A549 (cell line): ENCODE measurements at regions not wholly inside any gene's neighbourhood (a gene's known extent, or its start where the extent isn't known, plus 50 kb on each side); places are given as distances from the start of the nearest gene placed in this dataset.

ENCODE experiments used
- ATAC-seq, 2 experiments: fragments of 200-7000 bp in 1 of 2; fragments of >200 bp in 1 of 2; cut with Nextera tagmentation in 1 of 2; cut with Tn5 transposase in 1 of 2; 3 replicates each; pipeline versions ENCODE4 v1.8.0 to v1.9.1; 2018 to 2020; ENCODE audit warnings: mild to moderate bottlenecking in 1 of 2, moderate library complexity in 1 of 2
- CTCF ChIA-PET: fragments of 300-600 bp; sonication (Branson Sonifier 250); formaldehyde crosslinking; extraction: SDS; loops from one replicate; lab custom pipeline; 2021; ENCODE audit warnings: antibody characterized with exemption, inconsistent platforms; lab: Yijun Ruan, JAX
- POLR2A ChIA-PET: fragments of 350-600 bp; formaldehyde crosslinking; extraction: SDS; loops from one replicate; lab custom pipeline; 2021; ENCODE audit warnings: antibody characterized with exemption, inconsistent platforms; lab: Yijun Ruan, JAX
- DNase-seq, 2 experiments: peaks; one replicate each; pipeline versions ENCODE4 v3.0.0 to v3.0.0-alpha.2; 2011 to 2016; ENCODE audit warnings: low read depth in 1 of 2, low spot score in 1 of 2
- FAIRE-seq: peaks from 2 replicates; lab custom pipeline; 2011; peaks lifted over from hg19 to GRCh38; lab: Jason Lieb, UNC
- H3K27ac ChIP-seq, 2 experiments: fragments of >200 bp; sonication (Bioruptor Twin); formaldehyde crosslinking; 3 replicates each; pipeline ENCODE4 v1.5.1; 2016 to 2017
- H3K4me1 ChIP-seq: fragments of >200 bp; sonication (Bioruptor Twin); formaldehyde crosslinking; 3 replicates; pipeline ENCODE4 v1.6.1; 2016
- H3K4me2 ChIP-seq: fragments of >200 bp; sonication (Bioruptor Twin); formaldehyde crosslinking; 3 replicates; pipeline ENCODE4 v1.6.1; 2016
- H3K4me3 ChIP-seq: fragments of >200 bp; sonication (Bioruptor Twin); formaldehyde crosslinking; 3 replicates; pipeline ENCODE4 v1.5.1; 2016
- H3K9me3 ChIP-seq: fragments of >200 bp; sonication (Bioruptor Twin); formaldehyde crosslinking; 3 replicates; pipeline ENCODE4 v1.6.1; 2016
- CBX2 ChIP-seq: fragments of 200-600 bp; sonication (generic); IDR thresholded peaks from 2 replicates; pipeline ENCODE4 v1.6.1; 2016; ENCODE audit warnings: low read depth, mild to moderate bottlenecking, borderline replicate concordance
- CBX8 ChIP-seq: fragments of 200-600 bp; sonication (generic); IDR thresholded peaks from 2 replicates; pipeline ENCODE4 v1.6.1; 2016
- CEBPB ChIP-seq, 2 experiments: fragments of >200 bp in 1 of 2; sonication (Bioruptor Twin) in 1 of 2; formaldehyde crosslinking in 1 of 2; IDR thresholded peaks; 2 replicates each; pipeline ENCODE4 v1.6.1; 2012 to 2016
- CHD4 ChIP-seq: fragments of 200-600 bp; sonication (generic); IDR thresholded peaks from 2 replicates; pipeline ENCODE4 v1.6.1; 2016; ENCODE audit warnings: antibody characterized with exemption, mild to moderate bottlenecking, borderline replicate concordance
- EHF ChIP-seq: fragments of 250-450 bp; sonication (Bioruptor Pico); IDR thresholded peaks from 2 replicates; pipeline ENCODE4 v1.5.0; 2020; ENCODE audit warnings: mild to moderate bottlenecking
- FOXS1 ChIP-seq: fragments of 250-450 bp; sonication (Bioruptor Pico); IDR thresholded peaks from 2 replicates; pipeline ENCODE4 v1.5.0; 2020; ENCODE audit warnings: mild to moderate bottlenecking, moderate library complexity
- HOXB5 ChIP-seq: fragments of 250-450 bp; sonication (Bioruptor Pico); IDR thresholded peaks from 2 replicates; pipeline ENCODE4 v1.5.0; 2020; ENCODE audit warnings: mild to moderate bottlenecking, moderate library complexity
- MAFK ChIP-seq: fragments of 450-650 bp; IDR thresholded peaks from 2 replicates; pipeline ENCODE4 v1.6.1; 2014; ENCODE audit not compliant: partially characterized antibody
- MAZ ChIP-seq: fragments of 150-350 bp; IDR thresholded peaks from 2 replicates; pipeline ENCODE4 v1.6.1; 2014; ENCODE audit warnings: antibody characterized with exemption, low read depth, low read length, borderline replicate concordance
- NR3C1 ChIP-seq: fragments of >200 bp; sonication (Bioruptor Twin); formaldehyde crosslinking; IDR thresholded peaks from 3 replicates; pipeline ENCODE4 v1.6.1; 2017
- PHF8 ChIP-seq: fragments of 200-600 bp; sonication (generic); IDR thresholded peaks from 2 replicates; pipeline ENCODE4 v1.6.1; 2016; ENCODE audit warnings: low read depth, mild to moderate bottlenecking, antibody characterized with exemption, moderate library complexity, borderline replicate concordance
- POLR2A ChIP-seq: IDR thresholded peaks from 2 replicates; pipeline ENCODE4 v1.6.1; 2012; ENCODE audit warnings: mild to moderate bottlenecking, low read length
- RFX5 ChIP-seq: fragments of 450-650 bp; IDR thresholded peaks from 2 replicates; pipeline ENCODE4 v1.7.1; 2014; ENCODE audit warnings: antibody characterized with exemption, mild to moderate bottlenecking, moderate library complexity
- SMC3 ChIP-seq: fragments of >200 bp; sonication (Bioruptor Twin); formaldehyde crosslinking; IDR thresholded peaks from 3 replicates; pipeline ENCODE4 v1.6.1; 2018; ENCODE audit warnings: inconsistent platforms
- ZFP36 ChIP-seq: fragments of 450-650 bp; IDR thresholded peaks from 2 replicates; pipeline ENCODE4 v1.6.1; 2014; ENCODE audit warnings: borderline replicate concordance; ENCODE audit not compliant: partially characterized antibody
- ZSCAN20 ChIP-seq: fragments of 250-450 bp; sonication (Bioruptor Pico); IDR thresholded peaks from 2 replicates; pipeline ENCODE4 v1.8.0; 2022; ENCODE audit warnings: mild to moderate bottlenecking, moderate library complexity
- WGBS: methylation state at CpG from one replicate; pipeline ENCODE4 v1.1.6; 2017; ENCODE audit errors: missing lambda C conversion rate; 5-methylcytosine and 5-hydroxymethylcytosine counted together
- TF ChIP-seq, protein P1 (sequence below): fragments of >200 bp; sonication (Bioruptor Twin); formaldehyde crosslinking; IDR thresholded peaks from 3 replicates; pipeline ENCODE4 v1.6.1; 2016
- TF ChIP-seq, protein P2 (sequence below): IDR thresholded peaks from 2 replicates; pipeline ENCODE4 v1.6.1; 2012
- TF ChIP-seq, protein P3 (sequence below): IDR thresholded peaks from 2 replicates; pipeline ENCODE4 v1.6.1; 2012; ENCODE audit warnings: low read depth, borderline replicate concordance
- TF ChIP-seq, protein P4 (sequence below): fragments of 200-600 bp; sonication (generic); IDR thresholded peaks from 2 replicates; pipeline ENCODE4 v1.6.1; 2016; ENCODE audit warnings: antibody characterized with exemption, mild to moderate bottlenecking, moderate library complexity
- TF ChIP-seq, protein P5 (sequence below): fragments of >200 bp; sonication (Bioruptor Twin); formaldehyde crosslinking; IDR thresholded peaks from 3 replicates; pipeline ENCODE4 v1.5.1; 2016

DNA sequence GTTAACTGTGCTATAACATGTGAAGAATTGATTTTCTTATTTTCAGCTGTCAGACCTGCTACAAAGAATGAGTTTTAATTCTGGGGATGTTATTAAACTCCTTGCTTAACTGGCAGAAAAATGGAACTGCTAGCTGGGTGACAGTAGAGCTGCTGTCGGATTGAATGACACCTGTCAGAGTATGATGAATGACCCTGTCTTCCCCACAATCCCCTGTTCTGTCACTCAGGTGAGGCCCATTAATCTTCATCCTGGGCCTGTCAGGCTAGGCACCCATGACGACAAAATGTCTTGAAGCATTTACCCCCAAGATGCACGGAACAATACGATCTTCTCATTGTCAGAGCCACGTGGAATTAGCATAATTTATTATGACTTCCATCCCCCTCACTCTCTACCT is 129.9 kb upstream of the ETAA1 start:
- Histone ChIP-seq H3K4me3 (no peak overlapping the region), H3K27ac (no peak overlapping the region)
- ATAC-seq = no peak
- CTCF ChIA-PET = no interaction called here
- DNase-seq = no peak
- TF ChIP-seq, protein P1, sequence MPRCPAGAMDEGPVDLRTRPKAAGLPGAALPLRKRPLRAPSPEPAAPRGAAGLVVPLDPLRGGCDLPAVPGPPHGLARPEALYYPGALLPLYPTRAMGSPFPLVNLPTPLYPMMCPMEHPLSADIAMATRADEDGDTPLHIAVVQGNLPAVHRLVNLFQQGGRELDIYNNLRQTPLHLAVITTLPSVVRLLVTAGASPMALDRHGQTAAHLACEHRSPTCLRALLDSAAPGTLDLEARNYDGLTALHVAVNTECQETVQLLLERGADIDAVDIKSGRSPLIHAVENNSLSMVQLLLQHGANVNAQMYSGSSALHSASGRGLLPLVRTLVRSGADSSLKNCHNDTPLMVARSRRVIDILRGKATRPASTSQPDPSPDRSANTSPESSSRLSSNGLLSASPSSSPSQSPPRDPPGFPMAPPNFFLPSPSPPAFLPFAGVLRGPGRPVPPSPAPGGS = no peak
- TF ChIP-seq, protein P2, sequence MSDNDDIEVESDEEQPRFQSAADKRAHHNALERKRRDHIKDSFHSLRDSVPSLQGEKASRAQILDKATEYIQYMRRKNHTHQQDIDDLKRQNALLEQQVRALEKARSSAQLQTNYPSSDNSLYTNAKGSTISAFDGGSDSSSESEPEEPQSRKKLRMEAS = no peak
- TF ChIP-seq MAZ = no peak
- TF ChIP-seq, protein P3, sequence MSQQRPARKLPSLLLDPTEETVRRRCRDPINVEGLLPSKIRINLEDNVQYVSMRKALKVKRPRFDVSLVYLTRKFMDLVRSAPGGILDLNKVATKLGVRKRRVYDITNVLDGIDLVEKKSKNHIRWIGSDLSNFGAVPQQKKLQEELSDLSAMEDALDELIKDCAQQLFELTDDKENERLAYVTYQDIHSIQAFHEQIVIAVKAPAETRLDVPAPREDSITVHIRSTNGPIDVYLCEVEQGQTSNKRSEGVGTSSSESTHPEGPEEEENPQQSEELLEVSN = no peak
- TF ChIP-seq, all 56 proteins: peak for 0
- Histone ChIP-seq H3K4me2 (no peak overlapping the region), H3K9me3 (no peaks in the 10 kb centered on the region), H3K4me1 (peaks cover 3% of the 10 kb centered on the region; the same call in 1 of the 3 replicates)
- POLR2A ChIA-PET = no interaction called here
- no peak for FAIRE-seq
- WGBS = 81% methylated on average over 5 of the region's 5 CpGs

DNA sequence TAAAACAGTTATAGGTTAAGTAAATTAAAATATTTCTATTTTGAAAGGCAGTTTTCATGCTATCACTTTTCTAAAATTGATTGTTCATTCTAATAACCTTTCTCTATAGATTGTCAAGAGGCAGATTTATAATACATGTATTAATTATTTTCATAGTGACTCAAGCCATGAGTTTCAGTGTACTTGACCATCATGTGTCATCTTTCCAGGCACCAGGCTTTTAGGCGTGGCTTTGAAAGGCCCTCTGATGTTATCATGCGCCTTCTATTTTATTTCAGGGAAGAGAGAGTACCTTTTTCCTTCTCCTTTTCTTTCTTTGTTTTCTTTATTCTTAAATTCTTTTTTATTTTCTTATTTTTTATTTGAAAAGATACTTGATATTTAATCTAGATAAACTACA is 128.3 kb upstream of the ETAA1 start:
- DNase-seq (peak in 1 of 2 experiments; percentile 18), ATAC-seq (no peak), FAIRE-seq (no peak)
- Histone ChIP-seq H3K4me2 (no peak overlapping the region), H3K4me1 (peaks cover 3% of the 10 kb centered on the region; the same call in 1 of the 3 replicates), H3K4me3 (no peak overlapping the region), H3K27ac (no peak overlapping the region), H3K9me3 (no peaks in the 10 kb centered on the region)
- POLR2A ChIA-PET = no interaction called here
- CTCF ChIA-PET = interaction anchor here (1.8 kb wide), 1 partner anchor 8 kb away, joined by 5 read pairs; no protein-coding TSS in a partner anchor
- whole genome bisulfite sequencing = 48% methylated on average over 2 of the region's 2 CpGs
- TF ChIP-seq CBX8 (no peak), ZFP36 (no peak), POLR2A (no peak), PHF8 (no peak), RFX5 (no peak), CHD4 (no peak), CEBPB (IDR thresholded peaks at IDR 0.05) (no peak)

DNA sequence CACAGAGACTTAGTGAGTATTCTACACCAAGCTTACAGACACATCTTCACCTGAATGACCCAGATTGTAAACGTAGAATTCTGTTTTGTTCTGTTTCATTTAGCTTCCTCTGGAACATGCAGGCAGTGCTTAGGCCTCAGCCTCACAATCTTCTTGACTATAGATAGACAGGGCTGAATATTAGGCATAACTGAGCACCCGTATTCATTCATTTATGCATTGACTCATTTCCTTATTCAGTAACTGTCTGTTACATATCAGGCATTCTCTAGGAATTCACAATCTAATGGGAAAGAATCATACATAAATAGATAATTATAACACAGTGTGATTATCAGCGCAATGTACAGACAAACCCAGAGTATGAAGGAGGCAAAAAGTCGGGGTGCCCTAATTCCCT is 124.9 kb upstream of the ETAA1 start:
- ChIA-PET POLR2A (no interaction called here), CTCF (interaction anchor here (0.6 to 1.7 kb wide), 2 partner anchors 9 to 1627 kb away, joined by 3 to 6 read pairs; no protein-coding TSS in a partner anchor)
- ATAC-seq = no peak

More for the DNA sequence above, 124.9 kb upstream of the ETAA1 start:
- H3K4me3 ChIP-seq = no peak overlapping the region
- 37% methylated on average over 4 of the region's 4 CpGs for WGBS
- no peak overlapping the region for H3K4me2 ChIP-seq
- peaks cover 3% of the 10 kb centered on the region; the same call in 1 of the 3 replicates for H3K4me1 ChIP-seq
- FAIRE-seq = no peak
- TF ChIP-seq MAFK (no peak), SMC3 (no peak), CBX2 (no peak), EHF (CRISPR knock-in tag) (no peak), ZSCAN20 (CRISPR knock-in tag) (no peak), FOXS1 (CRISPR knock-in tag) (no peak), NR3C1 (no peak), HOXB5 (CRISPR knock-in tag) (no peak)
- TF ChIP-seq, protein P4, sequence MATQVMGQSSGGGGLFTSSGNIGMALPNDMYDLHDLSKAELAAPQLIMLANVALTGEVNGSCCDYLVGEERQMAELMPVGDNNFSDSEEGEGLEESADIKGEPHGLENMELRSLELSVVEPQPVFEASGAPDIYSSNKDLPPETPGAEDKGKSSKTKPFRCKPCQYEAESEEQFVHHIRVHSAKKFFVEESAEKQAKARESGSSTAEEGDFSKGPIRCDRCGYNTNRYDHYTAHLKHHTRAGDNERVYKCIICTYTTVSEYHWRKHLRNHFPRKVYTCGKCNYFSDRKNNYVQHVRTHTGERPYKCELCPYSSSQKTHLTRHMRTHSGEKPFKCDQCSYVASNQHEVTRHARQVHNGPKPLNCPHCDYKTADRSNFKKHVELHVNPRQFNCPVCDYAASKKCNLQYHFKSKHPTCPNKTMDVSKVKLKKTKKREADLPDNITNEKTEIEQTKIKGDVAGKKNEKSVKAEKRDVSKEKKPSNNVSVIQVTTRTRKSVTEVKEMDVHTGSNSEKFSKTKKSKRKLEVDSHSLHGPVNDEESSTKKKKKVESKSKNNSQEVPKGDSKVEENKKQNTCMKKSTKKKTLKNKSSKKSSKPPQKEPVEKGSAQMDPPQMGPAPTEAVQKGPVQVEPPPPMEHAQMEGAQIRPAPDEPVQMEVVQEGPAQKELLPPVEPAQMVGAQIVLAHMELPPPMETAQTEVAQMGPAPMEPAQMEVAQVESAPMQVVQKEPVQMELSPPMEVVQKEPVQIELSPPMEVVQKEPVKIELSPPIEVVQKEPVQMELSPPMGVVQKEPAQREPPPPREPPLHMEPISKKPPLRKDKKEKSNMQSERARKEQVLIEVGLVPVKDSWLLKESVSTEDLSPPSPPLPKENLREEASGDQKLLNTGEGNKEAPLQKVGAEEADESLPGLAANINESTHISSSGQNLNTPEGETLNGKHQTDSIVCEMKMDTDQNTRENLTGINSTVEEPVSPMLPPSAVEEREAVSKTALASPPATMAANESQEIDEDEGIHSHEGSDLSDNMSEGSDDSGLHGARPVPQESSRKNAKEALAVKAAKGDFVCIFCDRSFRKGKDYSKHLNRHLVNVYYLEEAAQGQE = no peak
- TF ChIP-seq, protein P5, sequence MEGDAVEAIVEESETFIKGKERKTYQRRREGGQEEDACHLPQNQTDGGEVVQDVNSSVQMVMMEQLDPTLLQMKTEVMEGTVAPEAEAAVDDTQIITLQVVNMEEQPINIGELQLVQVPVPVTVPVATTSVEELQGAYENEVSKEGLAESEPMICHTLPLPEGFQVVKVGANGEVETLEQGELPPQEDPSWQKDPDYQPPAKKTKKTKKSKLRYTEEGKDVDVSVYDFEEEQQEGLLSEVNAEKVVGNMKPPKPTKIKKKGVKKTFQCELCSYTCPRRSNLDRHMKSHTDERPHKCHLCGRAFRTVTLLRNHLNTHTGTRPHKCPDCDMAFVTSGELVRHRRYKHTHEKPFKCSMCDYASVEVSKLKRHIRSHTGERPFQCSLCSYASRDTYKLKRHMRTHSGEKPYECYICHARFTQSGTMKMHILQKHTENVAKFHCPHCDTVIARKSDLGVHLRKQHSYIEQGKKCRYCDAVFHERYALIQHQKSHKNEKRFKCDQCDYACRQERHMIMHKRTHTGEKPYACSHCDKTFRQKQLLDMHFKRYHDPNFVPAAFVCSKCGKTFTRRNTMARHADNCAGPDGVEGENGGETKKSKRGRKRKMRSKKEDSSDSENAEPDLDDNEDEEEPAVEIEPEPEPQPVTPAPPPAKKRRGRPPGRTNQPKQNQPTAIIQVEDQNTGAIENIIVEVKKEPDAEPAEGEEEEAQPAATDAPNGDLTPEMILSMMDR = no peak
- H3K9me3 ChIP-seq = no peaks in the 10 kb centered on the region
- no peak for DNase-seq
- no peak overlapping the region for H3K27ac ChIP-seq
